CD4-positive, alpha-beta memory T cell (primary cell): ENCODE measurements at regions not wholly inside any gene's neighbourhood (a gene's known extent, or its start where the extent isn't known, plus 50 kb on each side); places are given as distances from the start of the nearest gene placed in this dataset.

Experiments
- CTCF ChIA-PET: fragments of 350-600 bp; sonication (Branson Sonifier 250); formaldehyde crosslinking; loops from one replicate; lab custom pipeline; 2021; ENCODE audit warnings: inconsistent platforms; ENCODE audit not compliant: partially characterized antibody; lab: Charles Lee
- POLR2A ChIA-PET: fragments of 350-600 bp; sonication (Branson Sonifier 250); formaldehyde crosslinking; loops from one replicate; lab custom pipeline; 2021; ENCODE audit not compliant: partially characterized antibody; lab: Charles Lee
- DNase-seq, 5 donors: peaks; one replicate each; pipeline versions ENCODE4 v3.0.0 to v3.0.0-alpha.2; 2020 to 2022; ENCODE audit warnings: mixed read lengths in 1 of 5
- H3K27ac ChIP-seq: one replicate; pipeline ENCODE4 v1.7.0; 2013; ENCODE audit warnings: low read depth, low read length
- H3K27me3 ChIP-seq: 2 replicates; pipeline ENCODE4 v1.7.0; 2013; ENCODE audit warnings: mild to moderate bottlenecking, low read length, moderate library complexity; ENCODE audit not compliant: insufficient read depth
- H3K36me3 ChIP-seq: 2 replicates; pipeline ENCODE4 v1.7.0; 2013; ENCODE audit warnings: mild to moderate bottlenecking, low read length, moderate library complexity; ENCODE audit not compliant: insufficient read depth
- H3K4me1 ChIP-seq: 2 replicates; pipeline ENCODE4 v1.7.0; 2013; ENCODE audit warnings: mild to moderate bottlenecking, low read length, moderate library complexity; ENCODE audit not compliant: insufficient read depth
- H3K4me3 ChIP-seq, 2 donors: one replicate each; pipeline ENCODE4 v1.7.0; 2013; ENCODE audit warnings: low read length in 2 of 2, mild to moderate bottlenecking in 1 of 2
- H3K9me3 ChIP-seq, 2 donors: one replicate each; pipeline ENCODE4 v1.7.0; 2013; ENCODE audit warnings: low read length in 2 of 2, control low read depth in 1 of 2; ENCODE audit not compliant: control insufficient read depth in 1 of 2
- H3K27ac Mint-ChIP-seq, 7 donors: one replicate each; pipeline ENCODE4 v1.8.0; 2020 to 2021; ENCODE audit warnings: mixed read lengths in 7 of 7, mild to moderate bottlenecking in 6 of 7, inconsistent platforms in 3 of 7, moderate library complexity in 3 of 7
- H3K27me3 Mint-ChIP-seq, 2 donors: one replicate each; pipeline ENCODE4 v1.8.0; 2020 to 2021; ENCODE audit warnings: mixed read lengths in 2 of 2
- H3K36me3 Mint-ChIP-seq, 2 donors: one replicate each; pipeline ENCODE4 v1.8.0; 2020 to 2021; ENCODE audit warnings: mixed read lengths in 2 of 2, inconsistent platforms in 1 of 2, mild to moderate bottlenecking in 1 of 2
- H3K4me1 Mint-ChIP-seq, 4 donors: one replicate each; pipeline ENCODE4 v1.8.0; 2020 to 2021; ENCODE audit warnings: mixed read lengths in 4 of 4, mild to moderate bottlenecking in 1 of 4
- H3K4me3 Mint-ChIP-seq, 8 donors: one replicate each; pipeline ENCODE4 v1.8.0; 2020 to 2021; ENCODE audit warnings: mixed read lengths in 8 of 8, mild to moderate bottlenecking in 7 of 8, moderate library complexity in 6 of 8, inconsistent platforms in 3 of 8
- H3K9me3 Mint-ChIP-seq, 8 donors: one replicate each; pipeline ENCODE4 v1.8.0; 2020 to 2021; ENCODE audit warnings: mixed read lengths in 8 of 8, mild to moderate bottlenecking in 5 of 8, inconsistent platforms in 3 of 8, moderate library complexity in 1 of 8
- intact Hi-C: fragments of 100-400 bp; cut with micrococcal nuclease; formaldehyde crosslinking; loops from one replicate; pipeline ENCODE4 v1.15.1; 2023

GRCh38 chr4:60189286-60189685, 1010.8 kb upstream of the ADGRL3 start:
- Histone ChIP-seq H3K4me1 (no peaks in the 10 kb centered on the region), H3K36me3 (no peaks in the 10 kb centered on the region), H3K4me3 (no peak overlapping the region), H3K27me3 (no peaks in the 10 kb centered on the region), H3K27ac (no peak overlapping the region), H3K9me3 (no peaks in the 10 kb centered on the region)
- no peak for DNase-seq
- Mint-ChIP-seq H3K36me3 (no peaks in the 10 kb centered on the region), H3K4me3 (no peak overlapping the region), H3K9me3 (peaks cover 0 to 32% (median 17%) of the 10 kb centered on the region in 8 donors), H3K27me3 (no peaks in the 10 kb centered on the region), H3K4me1 (no peaks in the 10 kb centered on the region), H3K27ac (no peak overlapping the region)
- ChIA-PET POLR2A (no interaction called here), CTCF (no interaction called here)
- intact Hi-C loops, result no loop called here

- Mint-ChIP-seq H3K4me3 (no peak overlapping the region), H3K27ac (no peak overlapping the region), H3K9me3 (peaks cover 0 to 15% (median 8%) of the 10 kb centered on the region in 8 donors), H3K36me3 (no peaks in the 10 kb centered on the region), H3K27me3 (no peaks in the 10 kb centered on the region), H3K4me1 (no peaks in the 10 kb centered on the region)
- H3K27ac ChIP-seq, result no peak overlapping the region
- intact Hi-C loops, result no loop called here
- no peaks in the 10 kb centered on the region for H3K4me1 ChIP-seq
- ChIA-PET POLR2A (interaction anchor here (0.7 kb wide), 1 partner anchor 9 kb away, joined by 4 read pairs; no protein-coding TSS in a partner anchor), CTCF (no interaction called here)
- no peaks in the 10 kb centered on the region for H3K27me3 ChIP-seq
- H3K4me3 ChIP-seq, result no peak overlapping the region
- H3K36me3 ChIP-seq, result no peaks in the 10 kb centered on the region
- no peaks in the 10 kb centered on the region for H3K9me3 ChIP-seq
- no peak for DNase-seq
Observed at GRCh38 chr4:60194214-60194613, 1005.9 kb upstream of the ADGRL3 start.

- Histone ChIP-seq H3K4me3 (no peak overlapping the region), H3K27ac (no peak overlapping the region), H3K9me3 (no peaks in the 10 kb centered on the region), H3K36me3 (no peaks in the 10 kb centered on the region), H3K27me3 (no peaks in the 10 kb centered on the region), H3K4me1 (no peaks in the 10 kb centered on the region)
- H3K27me3 Mint-ChIP-seq, result no peaks in the 10 kb centered on the region
- POLR2A ChIA-PET, result no interaction called here
- intact Hi-C loops, result no loop called here
- H3K9me3 Mint-ChIP-seq, result peaks cover 0 to 11% (median 8%) of the 10 kb centered on the region in 8 donors
- H3K4me1 Mint-ChIP-seq, result no peaks in the 10 kb centered on the region
- H3K4me3 Mint-ChIP-seq, result no peak overlapping the region
- CTCF ChIA-PET, result interaction anchor here (1.5 kb wide), 1 partner anchor 14 kb away, joined by 3 read pairs; no protein-coding TSS in a partner anchor
- no peaks in the 10 kb centered on the region for H3K36me3 Mint-ChIP-seq
- H3K27ac Mint-ChIP-seq, result no peak overlapping the region
- DNase-seq, result no peak
Observed at GRCh38 chr4:60195256-60195655, 1004.9 kb upstream of the ADGRL3 start.

- no peaks in the 10 kb centered on the region for H3K27me3 Mint-ChIP-seq
- H3K27me3 ChIP-seq, result no peaks in the 10 kb centered on the region
- intact Hi-C loops, result no loop called here
- H3K4me3 Mint-ChIP-seq, result no peak overlapping the region
- H3K36me3 ChIP-seq, result no peaks in the 10 kb centered on the region
- H3K36me3 Mint-ChIP-seq, result no peaks in the 10 kb centered on the region
- H3K9me3 ChIP-seq, result no peaks in the 10 kb centered on the region
- DNase-seq, result peak in 1 of 5 donors; percentile 8
- peaks cover 0 to 5% (median 0%) of the 10 kb centered on the region in 8 donors for H3K9me3 Mint-ChIP-seq
- no peaks in the 10 kb centered on the region for H3K4me1 ChIP-seq
- POLR2A ChIA-PET, result no interaction called here
- H3K4me3 ChIP-seq, result no peak overlapping the region
- no peaks in the 10 kb centered on the region for H3K4me1 Mint-ChIP-seq
- no peak overlapping the region for H3K27ac Mint-ChIP-seq
- no peak overlapping the region for H3K27ac ChIP-seq
- CTCF ChIA-PET, result no interaction called here
Observed at GRCh38 chr4:60201052-60201673, 999.0 kb upstream of the ADGRL3 start.

GRCh38 chr4:60209588-60209987, 990.5 kb upstream of the ADGRL3 start:
- Histone ChIP-seq H3K36me3 (no peaks in the 10 kb centered on the region), H3K27me3 (no peaks in the 10 kb centered on the region), H3K4me3 (no peak overlapping the region), H3K27ac (no peak overlapping the region), H3K9me3 (no peaks in the 10 kb centered on the region), H3K4me1 (no peaks in the 10 kb centered on the region)
- intact Hi-C loops, result no loop called here
- Mint-ChIP-seq H3K27me3 (no peaks in the 10 kb centered on the region), H3K9me3 (peaks cover 0 to 17% (median 5%) of the 10 kb centered on the region in 8 donors), H3K4me3 (no peak overlapping the region), H3K36me3 (no peaks in the 10 kb centered on the region), H3K4me1 (no peaks in the 10 kb centered on the region), H3K27ac (no peak overlapping the region)
- no peak for DNase-seq
- CTCF ChIA-PET, result no interaction called here
- POLR2A ChIA-PET, result no interaction called here

- Histone ChIP-seq H3K27ac (no peak overlapping the region), H3K9me3 (no peaks in the 10 kb centered on the region), H3K4me3 (no peak overlapping the region), H3K36me3 (no peaks in the 10 kb centered on the region), H3K27me3 (no peaks in the 10 kb centered on the region), H3K4me1 (no peaks in the 10 kb centered on the region)
- H3K27ac Mint-ChIP-seq, result no peak overlapping the region
- no peaks in the 10 kb centered on the region for H3K36me3 Mint-ChIP-seq
- no peak overlapping the region for H3K4me3 Mint-ChIP-seq
- DNase-seq, result no peak
- POLR2A ChIA-PET, result no interaction called here
- H3K27me3 Mint-ChIP-seq, result no peaks in the 10 kb centered on the region
- CTCF ChIA-PET, result no interaction called here
- intact Hi-C loops, result no loop called here
- H3K4me1 Mint-ChIP-seq, result no peaks in the 10 kb centered on the region
- H3K9me3 Mint-ChIP-seq, result peaks cover 0 to 13% (median under 1%) of the 10 kb centered on the region in 8 donors
Observed at GRCh38 chr4:60215906-60216305, 984.2 kb upstream of the ADGRL3 start.

- H3K4me1 ChIP-seq, result no peaks in the 10 kb centered on the region
- peaks cover 0 to 8% (median 0%) of the 10 kb centered on the region in 8 donors for H3K9me3 Mint-ChIP-seq
Observed at GRCh38 chr4:60216752-60217151, 983.4 kb upstream of the ADGRL3 start.

More at GRCh38 chr4:60216752-60217151, 983.4 kb upstream of the ADGRL3 start:
- Mint-ChIP-seq H3K36me3 (no peaks in the 10 kb centered on the region), H3K4me1 (no peaks in the 10 kb centered on the region), H3K27ac (no peak overlapping the region), H3K4me3 (no peak overlapping the region), H3K27me3 (no peaks in the 10 kb centered on the region)
- Histone ChIP-seq H3K27me3 (no peaks in the 10 kb centered on the region), H3K36me3 (no peaks in the 10 kb centered on the region), H3K9me3 (no peaks in the 10 kb centered on the region), H3K4me3 (no peak overlapping the region), H3K27ac (no peak overlapping the region)
- POLR2A ChIA-PET, result no interaction called here
- CTCF ChIA-PET, result no interaction called here
- no peak for DNase-seq
- intact Hi-C loops, result no loop called here
